AML-193 (cell line): ENCODE measurements at regions not wholly inside any gene's neighbourhood (a gene's known extent, or its start where the extent isn't known, plus 50 kb on each side); places are given as distances from the start of the nearest gene placed in this dataset.
"Not testable (repeated sequence)": the region's sequence is repeated elsewhere in the genome, so short reads cannot be mapped to it uniquely, and the experiment has no call there.

Source experiments
- DNase-seq, 2 experiments: peaks; one replicate each; lab custom pipeline; 2025; lab: John Stamatoyannopoulos, UW

- DNase-seq: no peak
Observed at GRCh38 chr5:16987776-16988175, 51.7 kb upstream of the MYO10 start.

GRCh38 chr5:16990817-16991520 lies 54.9 kb upstream of the MYO10 start:
- DNase-seq: not testable (repeated sequence)

GRCh38 chr5:16992006-16992405 lies 55.9 kb upstream of the MYO10 start:
- no peak for DNase-seq

- no peak for DNase-seq
Observed at GRCh38 chr5:16992444-16992843, 56.4 kb upstream of the MYO10 start.

- no peak for DNase-seq
Observed at GRCh38 chr5:16994565-16994964, 58.5 kb upstream of the MYO10 start.

- no peak for DNase-seq
Observed at GRCh38 chr5:16995372-16995771, 59.3 kb upstream of the MYO10 start.

GRCh38 chr5:17000291-17000939 lies 64.3 kb upstream of the MYO10 start:
- DNase-seq: no peak

- DNase-seq: no peak
Observed at GRCh38 chr5:17001428-17001827, 65.3 kb upstream of the MYO10 start.

GRCh38 chr5:17004441-17005106 lies 68.5 kb upstream of the MYO10 start:
- no peak for DNase-seq

GRCh38 chr5:17005107-17005828 lies 69.2 kb upstream of the MYO10 start:
- DNase-seq: no peak

GRCh38 chr5:17012289-17012688 lies 76.2 kb upstream of the MYO10 start:
- DNase-seq: no peak

GRCh38 chr5:17014686-17015085 lies 78.6 kb upstream of the MYO10 start:
- no peak for DNase-seq

GRCh38 chr5:17018871-17019270 lies 82.8 kb upstream of the MYO10 start:
- DNase-seq: no peak

- DNase-seq: no peak
Observed at GRCh38 chr5:17019324-17019723, 83.2 kb upstream of the MYO10 start.

- no peak for DNase-seq
Observed at GRCh38 chr5:17020678-17021601, 84.9 kb upstream of the MYO10 start.

GRCh38 chr5:17021602-17021932 lies 85.5 kb upstream of the MYO10 start:
- DNase-seq: no peak

GRCh38 chr5:17022296-17022695 lies 86.2 kb upstream of the MYO10 start:
- DNase-seq: no peak

- DNase-seq: no peak
Observed at GRCh38 chr5:17024686-17025180, 88.6 kb upstream of the MYO10 start.

GRCh38 chr5:17031659-17032277 lies 95.7 kb upstream of the MYO10 start:
- not testable (repeated sequence) for DNase-seq

GRCh38 chr5:17032314-17032985 lies 96.4 kb upstream of the MYO10 start:
- DNase-seq: not testable (repeated sequence)
